Liver (tissue), 8 donors: ENCODE measurements at regions not wholly inside any gene's neighbourhood (a gene's known extent, or its start where the extent isn't known, plus 50 kb on each side); places are given as distances from the start of the nearest gene placed in this dataset.

Source experiments
- DNase-seq: peaks from one replicate; pipeline ENCODE4 v3.0.0-alpha.2; 2017; ENCODE audit warnings: low spot score
- H3K27ac ChIP-seq, 2 donors: one replicate each; pipeline ENCODE4 v1.7.0; 2013; ENCODE audit warnings: inconsistent platforms in 2 of 2, low read length in 2 of 2, control low read depth in 1 of 2, low read depth in 1 of 2, mild to moderate bottlenecking in 1 of 2
- H3K27me3 ChIP-seq, 4 donors: one replicate each; pipeline versions ENCODE4 v1.6.1 to v1.7.0; 2013; ENCODE audit warnings: low read length in 3 of 4, inconsistent platforms in 1 of 4, mild to moderate bottlenecking in 1 of 4, moderate library complexity in 1 of 4; ENCODE audit not compliant: control insufficient read depth in 4 of 4, insufficient read depth in 4 of 4
- H3K36me3 ChIP-seq, 4 donors: one replicate each; pipeline versions ENCODE4 v1.6.1 to v1.7.0; 2013; ENCODE audit warnings: low read length in 3 of 4, mild to moderate bottlenecking in 3 of 4, low read depth in 1 of 4, moderate library complexity in 1 of 4; ENCODE audit not compliant: control insufficient read depth in 4 of 4, insufficient read depth in 3 of 4
- H3K4me1 ChIP-seq, 4 donors: one replicate each; pipeline versions ENCODE4 v1.6.1 to v1.7.0; 2013; ENCODE audit warnings: low read length in 3 of 4, mild to moderate bottlenecking in 3 of 4, moderate library complexity in 1 of 4; ENCODE audit not compliant: control insufficient read depth in 4 of 4, insufficient read depth in 4 of 4
- H3K4me3 ChIP-seq, 3 donors: one replicate each; pipeline versions ENCODE4 v1.6.1 to v1.7.0; 2013; ENCODE audit warnings: low read length in 3 of 3, control low read depth in 1 of 3, low read depth in 1 of 3, mild to moderate bottlenecking in 1 of 3
- H3K9ac ChIP-seq, 2 donors: one replicate each; pipeline ENCODE4 v1.7.0; 2013; ENCODE audit warnings: low read length in 2 of 2, mild to moderate bottlenecking in 2 of 2, moderate library complexity in 2 of 2, control low read depth in 1 of 2, low read depth in 1 of 2
- H3K9me3 ChIP-seq, 4 donors: one replicate each; pipeline versions ENCODE4 v1.6.1 to v1.7.0; 2013; ENCODE audit warnings: low read length in 3 of 4; ENCODE audit not compliant: control insufficient read depth in 4 of 4
- ATF3 ChIP-seq: IDR thresholded peaks from 2 replicates; pipeline ENCODE4 v1.6.1; 2016; ENCODE audit warnings: antibody characterized with exemption
- CTCF ChIP-seq: fragments of 150-350 bp; IDR thresholded peaks from 2 replicates; pipeline ENCODE4 v1.5.1; 2017; ENCODE audit warnings: improper control_type of control experiment, low read depth, low read length; ENCODE audit not compliant: missing input control
- EGR1 ChIP-seq, 2 donors: IDR thresholded peaks; 2 replicates each; pipeline ENCODE4 v1.6.1; 2016 to 2018; ENCODE audit warnings: antibody characterized with exemption in 2 of 2, low read depth in 2 of 2
- FOXA1 ChIP-seq: IDR thresholded peaks from 2 replicates; pipeline ENCODE4 v1.6.1; 2016; ENCODE audit warnings: antibody characterized with exemption
- FOXA2 ChIP-seq: IDR thresholded peaks from 2 replicates; pipeline ENCODE4 v1.6.1; 2016; ENCODE audit warnings: antibody characterized with exemption
- GABPA ChIP-seq, 2 donors: IDR thresholded peaks in 1 of 2; conservative IDR thresholded peaks in 1 of 2; 2 replicates each; pipeline ENCODE4 v1.6.1; 2016; ENCODE audit warnings: antibody characterized with exemption in 2 of 2, mild to moderate bottlenecking in 1 of 2, moderate library complexity in 1 of 2
- HNF4A ChIP-seq, 2 donors: conservative IDR thresholded peaks; 2 replicates each; pipeline ENCODE4 v1.6.1; 2016; ENCODE audit warnings: antibody characterized with exemption in 2 of 2, mild to moderate bottlenecking in 2 of 2
- HNF4G ChIP-seq: IDR thresholded peaks from 2 replicates; pipeline ENCODE4 v1.6.1; 2016; ENCODE audit warnings: antibody characterized with exemption
- JUND ChIP-seq, 2 donors: IDR thresholded peaks; 2 replicates each; pipeline ENCODE4 v1.6.1; 2016; ENCODE audit warnings: antibody characterized with exemption in 2 of 2
- MAX ChIP-seq: IDR thresholded peaks from 2 replicates; pipeline ENCODE4 v1.6.1; 2016; ENCODE audit warnings: antibody characterized with exemption
- NR2F2 ChIP-seq: IDR thresholded peaks from 2 replicates; pipeline ENCODE4 v1.6.1; 2016; ENCODE audit warnings: antibody characterized with exemption
- RAD21 ChIP-seq, 2 donors: IDR thresholded peaks; 2 replicates each; pipeline ENCODE4 v1.6.1; 2016; ENCODE audit warnings: antibody characterized with exemption in 2 of 2, mild to moderate bottlenecking in 2 of 2
- REST ChIP-seq: IDR thresholded peaks from 2 replicates; pipeline ENCODE4 v1.6.1; 2016; ENCODE audit warnings: antibody characterized with exemption, mild to moderate bottlenecking
- RXRA ChIP-seq, 2 donors: IDR thresholded peaks; 2 replicates each; pipeline ENCODE4 v1.6.1; 2017 to 2018; ENCODE audit warnings: antibody characterized with exemption in 2 of 2, mild to moderate bottlenecking in 1 of 2
- SP1 ChIP-seq: IDR thresholded peaks from 2 replicates; pipeline ENCODE4 v1.6.1; 2018; ENCODE audit warnings: antibody characterized with exemption, mild to moderate bottlenecking
- TAF1 ChIP-seq: conservative IDR thresholded peaks from 2 replicates; pipeline ENCODE4 v1.6.1; 2016; ENCODE audit warnings: antibody characterized with exemption, mild to moderate bottlenecking
- YY1 ChIP-seq: IDR thresholded peaks from 2 replicates; pipeline ENCODE4 v1.6.1; 2016; ENCODE audit warnings: antibody characterized with exemption, mild to moderate bottlenecking
- ZBTB33 ChIP-seq: IDR thresholded peaks from 2 replicates; pipeline ENCODE4 v1.6.1; 2016; ENCODE audit warnings: antibody characterized with exemption
- WGBS: extraction: QIAGEN DNeasy Blood & Tissue Kit; methylation state at CpG from one replicate; pipeline ENCODE4 v1.1.7; 2013; 5-methylcytosine and 5-hydroxymethylcytosine counted together
- donor health status: healthy.
- donor health status: healthy.
- donor health status: healthy.
- donor health status: healthy.
- donor health status: healthy.

GRCh38 chr6:156658966-156659821, 118.0 kb upstream of the ARID1B start:
- TF ChIP-seq EGR1 (IDR thresholded peaks at IDR 0.05; ENCODE audit: low read depth in 2 of 2): no peak
- Histone ChIP-seq H3K4me1 (no peaks in the 10 kb centered on the region), H3K36me3 (no peaks in the 10 kb centered on the region), H3K9ac (no peak overlapping the region), H3K27ac (no peak overlapping the region), H3K4me3 (no peak overlapping the region), H3K27me3 (no peaks in the 10 kb centered on the region), H3K9me3 (no peaks in the 10 kb centered on the region)
- DNase-seq: no peak
- WGBS: 76% methylated on average over 7 of the region's 7 CpGs

GRCh38 chr6:156658186-156658965, 118.8 kb upstream of the ARID1B start:
- no peak for DNase-seq
- H3K27me3 ChIP-seq: no peaks in the 10 kb centered on the region
- H3K4me1 ChIP-seq: no peaks in the 10 kb centered on the region
- 72% methylated on average over 12 of the region's 12 CpGs for WGBS
- no peaks in the 10 kb centered on the region for H3K9me3 ChIP-seq
- TF ChIP-seq SP1 (no peak), FOXA2 (no peak), CTCF (no peak), HNF4G (no peak), RXRA (IDR thresholded peaks at IDR 0.05) (no peak), JUND (IDR thresholded peaks at IDR 0.05) (no peak), YY1 (no peak), ZBTB33 (no peak), FOXA1 (no peak), HNF4A (conservative IDR thresholded peaks at IDR 0.05) (no peak), NR2F2 (no peak), TAF1 (no peak), MAX (no peak), RAD21 (IDR thresholded peaks at IDR 0.05) (no peak), ATF3 (no peak), GABPA (IDR thresholded peaks at IDR 0.05 in 1 of 2, conservative IDR thresholded peaks at IDR 0.05 in 1 of 2) (no peak), REST (no peak), EGR1 (IDR thresholded peaks at IDR 0.05; ENCODE audit: low read depth in 2 of 2) (no peak)
- H3K4me3 ChIP-seq: no peak overlapping the region
- no peaks in the 10 kb centered on the region for H3K36me3 ChIP-seq
- no peak overlapping the region for H3K27ac ChIP-seq
- no peak overlapping the region for H3K9ac ChIP-seq
